OCI-LY7 (cell line): ENCODE measurements at regions not wholly inside any gene's neighbourhood (a gene's known extent, or its start where the extent isn't known, plus 50 kb on each side); places are given as distances from the start of the nearest gene placed in this dataset.

ENCODE experiments used
- BruUV-seq: library from RNA; stranded (reverse); fragments of 400-500 nt; replicated peaks from 2 replicates; lab custom pipeline; 2021; lab: Mats Ljungman, UMichigan
- CTCF ChIA-PET: fragments of 300-600 bp; sonication (Branson Sonifier 250); formaldehyde crosslinking; loops from one replicate; lab custom pipeline; 2022; ENCODE audit warnings: antibody characterized with exemption; ENCODE audit not compliant: unreplicated experiment; lab: Charles Lee
- POLR2A ChIA-PET: fragments of 300-600 bp; sonication (Branson Sonifier 250); formaldehyde crosslinking; loops from one replicate; lab custom pipeline; 2022; ENCODE audit warnings: antibody characterized with exemption; lab: Charles Lee
- DNase-seq: peaks from one replicate; pipeline ENCODE4 v3.0.0-alpha.2; 2015; ENCODE audit warnings: low spot score
- H2AFZ ChIP-seq: fragments of 200-600 bp; sonication (generic), shearing (Covaris generic); 2 replicates; pipeline ENCODE4 v1.6.1; 2014; ENCODE audit warnings: mild to moderate bottlenecking, antibody characterized with exemption, low read length, moderate library complexity
- H3K27ac ChIP-seq: fragments of 200-600 bp; sonication (generic); 2 replicates; pipeline ENCODE4 v1.5.1; 2014; ENCODE audit warnings: mixed run types, low read depth, mild to moderate bottlenecking, moderate library complexity, low read length, inconsistent platforms; ENCODE audit not compliant: poor library complexity, severe bottlenecking
- H3K36me3 ChIP-seq: fragments of 200-600 bp; sonication (generic); 2 replicates; pipeline ENCODE4 v1.6.1; 2014; ENCODE audit warnings: mild to moderate bottlenecking, antibody characterized with exemption, low read length, moderate library complexity, mixed read lengths; ENCODE audit not compliant: insufficient read depth
- H3K4me1 ChIP-seq: fragments of 200-600 bp; sonication (generic); 2 replicates; pipeline ENCODE4 v1.5.1; 2014; ENCODE audit warnings: mild to moderate bottlenecking, low read length; ENCODE audit not compliant: insufficient read depth, poor library complexity, severe bottlenecking
- H3K4me2 ChIP-seq: fragments of 200-600 bp; sonication (generic); 2 replicates; pipeline ENCODE4 v1.6.1; 2014; ENCODE audit warnings: mild to moderate bottlenecking, low read length
- H3K4me3 ChIP-seq: fragments of 200-600 bp; sonication (generic); 2 replicates; pipeline ENCODE4 v1.5.1; 2014; ENCODE audit warnings: mild to moderate bottlenecking, low read depth, low read length; ENCODE audit not compliant: poor library complexity, severe bottlenecking
- H3K79me2 ChIP-seq: fragments of 200-600 bp; sonication (generic); 2 replicates; pipeline ENCODE4 v1.6.1; 2016; ENCODE audit warnings: low read depth, mild to moderate bottlenecking, low read length, moderate library complexity, mixed read lengths; ENCODE audit not compliant: insufficient read depth
- H3K9me2 ChIP-seq: fragments of 200-600 bp; sonication (generic); 2 replicates; pipeline ENCODE4 v1.6.1; 2016; ENCODE audit warnings: mild to moderate bottlenecking, low read length, mixed read lengths; ENCODE audit not compliant: insufficient read depth
- H3K9me3 ChIP-seq: fragments of 200-600 bp; sonication (generic); 2 replicates; pipeline ENCODE4 v1.6.1; 2014; ENCODE audit warnings: mild to moderate bottlenecking, mixed run types, low read length, mixed read lengths
- H4K20me1 ChIP-seq: fragments of 200-600 bp; sonication (generic); 2 replicates; pipeline ENCODE4 v1.6.1; 2014; ENCODE audit warnings: mild to moderate bottlenecking, antibody characterized with exemption, low read length, moderate library complexity, mixed read lengths; ENCODE audit not compliant: insufficient read depth
- CTCF ChIP-seq: fragments of 200-600 bp; sonication (generic); conservative IDR thresholded peaks from 2 replicates; pipeline ENCODE4 v1.5.1; 2014; ENCODE audit warnings: mild to moderate bottlenecking, antibody characterized with exemption, low read length, moderate library complexity, mixed read lengths
- EZH2phosphoT487 ChIP-seq: fragments of 200-600 bp; sonication (generic); IDR thresholded peaks from 2 replicates; pipeline ENCODE4 v1.6.1; 2018; ENCODE audit warnings: low read depth, borderline replicate concordance, mild to moderate bottlenecking, mixed run types, antibody characterized with exemption, low read length, moderate library complexity, mixed read lengths
- intact Hi-C: fragments of 100-400 bp; cut with micrococcal nuclease; formaldehyde crosslinking; loops from one replicate; pipeline ENCODE4 v1.10.0; 2022; ENCODE audit not compliant: unreplicated experiment

- no peaks in the 10 kb centered on the region for H3K4me1 ChIP-seq
- no peaks in the 10 kb centered on the region for H3K9me2 ChIP-seq
- intact Hi-C loops = no loop called here
- no peaks in the 10 kb centered on the region for H3K9me3 ChIP-seq
- no peak for DNase-seq
- H3K4me3 ChIP-seq = no peak overlapping the region
- H3K79me2 ChIP-seq = no peaks in the 10 kb centered on the region
- H4K20me1 ChIP-seq = no peaks in the 10 kb centered on the region
- ChIA-PET POLR2A (interaction anchor here (1.0 kb wide), 1 partner anchor 848 kb away, joined by 3 read pairs; no protein-coding TSS in a partner anchor), CTCF (no interaction called here)
- TF ChIP-seq CTCF = no peak
- no TSS peak for BruUV-seq
- H2AFZ ChIP-seq = no peak overlapping the region
- no peaks in the 10 kb centered on the region for H3K36me3 ChIP-seq
- no peak overlapping the region for H3K4me2 ChIP-seq
- no peak overlapping the region for H3K27ac ChIP-seq
Observed at GRCh38 chr3:191627064-191627463, 166.1 kb downstream of the PYDC2 start.

DNA sequence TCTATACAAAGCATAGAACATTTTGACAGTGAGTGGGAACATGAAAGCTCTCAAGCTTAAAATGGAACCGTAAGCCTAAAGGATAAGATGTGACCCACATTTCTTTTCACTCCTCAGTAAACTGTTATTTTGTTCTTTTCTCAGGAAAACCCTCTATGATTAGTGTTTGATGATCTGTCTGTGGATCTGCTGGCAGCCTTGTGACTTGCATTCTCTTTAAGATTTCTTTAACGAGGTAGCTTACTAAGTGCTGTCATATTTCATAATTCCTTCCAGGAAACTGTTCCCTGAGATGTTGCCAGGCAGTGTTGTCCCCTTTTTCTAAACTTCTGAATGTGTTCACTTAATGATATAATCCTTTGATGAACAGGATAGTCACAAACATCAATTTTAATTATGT, 167.6 kb downstream of the PYDC2 start:
- intact Hi-C loops = no loop called here
- no peaks in the 10 kb centered on the region for H4K20me1 ChIP-seq
- POLR2A ChIA-PET = interaction anchor here (0.8 to 1.5 kb wide), 2 partner anchors 13 to 24 kb away, joined by 3 read pairs; no protein-coding TSS in a partner anchor
- H2AFZ ChIP-seq = no peak overlapping the region
- H3K4me2 ChIP-seq = no peak overlapping the region
- H3K79me2 ChIP-seq = no peaks in the 10 kb centered on the region
- no peak for DNase-seq
- H3K27ac ChIP-seq = no peak overlapping the region
- no peaks in the 10 kb centered on the region for H3K9me3 ChIP-seq
- no peak for TF ChIP-seq EZH2phosphoT487
- H3K9me2 ChIP-seq = no peaks in the 10 kb centered on the region
- H3K36me3 ChIP-seq = no peaks in the 10 kb centered on the region
- CTCF ChIA-PET = interaction anchor here (1.0 kb wide), 1 partner anchor 12 kb away, joined by 3 read pairs; no protein-coding TSS in a partner anchor
- BruUV-seq = no TSS peak
- no peaks in the 10 kb centered on the region for H3K4me1 ChIP-seq
- H3K4me3 ChIP-seq = no peak overlapping the region

GRCh38 chr3:191631496-191631895, 170.5 kb downstream of the PYDC2 start:
- no TSS peak for BruUV-seq
- no peaks in the 10 kb centered on the region for H4K20me1 ChIP-seq
- ChIA-PET CTCF (no interaction called here), POLR2A (interaction anchor here (0.7 kb wide), 1 partner anchor 127 kb away, joined by 4 read pairs; no protein-coding TSS in a partner anchor)
- H3K79me2 ChIP-seq = no peaks in the 10 kb centered on the region
- no peak for DNase-seq
- H3K4me2 ChIP-seq = no peak overlapping the region
- H3K27ac ChIP-seq = no peak overlapping the region
- H3K4me1 ChIP-seq = no peaks in the 10 kb centered on the region
- intact Hi-C loops = no loop called here
- no peaks in the 10 kb centered on the region for H3K36me3 ChIP-seq
- no peak overlapping the region for H3K4me3 ChIP-seq
- H2AFZ ChIP-seq = no peak overlapping the region
- TF ChIP-seq CTCF (no peak), EZH2phosphoT487 (no peak)
- no peaks in the 10 kb centered on the region for H3K9me2 ChIP-seq
- H3K9me3 ChIP-seq = no peaks in the 10 kb centered on the region
